OCI-LY3 (cell line): ENCODE measurements at regions not wholly inside any gene's neighbourhood (a gene's known extent, or its start where the extent isn't known, plus 50 kb on each side); places are given as distances from the start of the nearest gene placed in this dataset.

Source experiments
- H2AFZ ChIP-seq: fragments of 200-600, 300-600 bp; shearing (Covaris generic); 2 replicates; pipeline ENCODE4 v1.6.0; 2014; ENCODE audit warnings: antibody characterized with exemption, low read depth, low read length
- H3K27ac ChIP-seq: fragments of 200-600, 300-600 bp; sonication (generic); 2 replicates; pipeline ENCODE4 v1.5.1; 2014; ENCODE audit warnings: mild to moderate bottlenecking, low read length, moderate library complexity, mixed read lengths
- H3K27me3 ChIP-seq: fragments of 200-600, 300-600 bp; sonication (generic); 2 replicates; pipeline ENCODE4 v1.6.1; 2014; ENCODE audit warnings: low read depth, low read length, mixed read lengths
- H3K36me3 ChIP-seq: fragments of 200-600, 300-600 bp; sonication (generic); replicated peaks from 2 replicates; pipeline ENCODE3; 2014; ENCODE audit warnings: low read depth, low read length, mixed read lengths
- H3K4me1 ChIP-seq: fragments of 300-600, 200-600 bp; sonication (generic); 2 replicates; pipeline ENCODE4 v1.6.1; 2014; ENCODE audit warnings: low read length, mixed read lengths
- H3K4me2 ChIP-seq: fragments of 200-600, 300-600 bp; sonication (generic); 2 replicates; pipeline ENCODE4 v1.6.1; 2014; ENCODE audit warnings: low read length, mixed read lengths
- H3K4me3 ChIP-seq: fragments of 300-600, 200-600 bp; sonication (generic); 2 replicates; pipeline ENCODE4 v1.5.1; 2014; ENCODE audit warnings: antibody characterized with exemption, mild to moderate bottlenecking, low read length, moderate library complexity
- H3K79me2 ChIP-seq: fragments of 300-600, 200-600 bp; shearing (Covaris generic); 2 replicates; pipeline ENCODE4 v1.6.1; 2014; ENCODE audit warnings: mild to moderate bottlenecking, low read length, mixed read lengths
- H3K9ac ChIP-seq: fragments of 300-600, 200-600 bp; shearing (Covaris generic); 2 replicates; pipeline ENCODE4 v1.6.0; 2014; ENCODE audit warnings: mild to moderate bottlenecking, low read length, moderate library complexity
- H3K9me3 ChIP-seq: fragments of 200-600, 300-600 bp; shearing (Covaris generic); 2 replicates; pipeline ENCODE4 v1.6.1; 2014; ENCODE audit warnings: low read length, mixed read lengths; ENCODE audit not compliant: insufficient read depth
- H4K20me1 ChIP-seq: fragments of 200-600, 300-600 bp; sonication (generic); 2 replicates; pipeline ENCODE4 v1.6.1; 2016; ENCODE audit warnings: low read length, mixed read lengths; ENCODE audit not compliant: insufficient read depth
- EZH2phosphoT487 ChIP-seq: fragments of 200-600 bp; shearing (Covaris generic); IDR thresholded peaks from 2 replicates; pipeline ENCODE4 v1.6.1; 2018; ENCODE audit warnings: antibody characterized with exemption, mixed run types, low read depth
- TF ChIP-seq, protein P1 (sequence below): fragments of 200-600, 300-600 bp; sonication (generic); IDR thresholded peaks from 2 replicates; pipeline ENCODE4 v1.5.1; 2014; ENCODE audit warnings: antibody characterized with exemption, low read length, low read depth

- Histone ChIP-seq H3K4me3 (no peak overlapping the region), H3K4me2 (no peak overlapping the region), H3K27me3 (no peaks in the 10 kb centered on the region), H3K4me1 (no peaks in the 10 kb centered on the region), H3K27ac (no peak overlapping the region), H3K9me3 (no peaks in the 10 kb centered on the region), H3K9ac (no peak overlapping the region), H3K36me3 (no peaks in the 10 kb centered on the region), H4K20me1 (no peaks in the 10 kb centered on the region), H2AFZ (no peak overlapping the region), H3K79me2 (no peaks in the 10 kb centered on the region)
- TF ChIP-seq EZH2phosphoT487 = no peak
- TF ChIP-seq, protein P1, sequence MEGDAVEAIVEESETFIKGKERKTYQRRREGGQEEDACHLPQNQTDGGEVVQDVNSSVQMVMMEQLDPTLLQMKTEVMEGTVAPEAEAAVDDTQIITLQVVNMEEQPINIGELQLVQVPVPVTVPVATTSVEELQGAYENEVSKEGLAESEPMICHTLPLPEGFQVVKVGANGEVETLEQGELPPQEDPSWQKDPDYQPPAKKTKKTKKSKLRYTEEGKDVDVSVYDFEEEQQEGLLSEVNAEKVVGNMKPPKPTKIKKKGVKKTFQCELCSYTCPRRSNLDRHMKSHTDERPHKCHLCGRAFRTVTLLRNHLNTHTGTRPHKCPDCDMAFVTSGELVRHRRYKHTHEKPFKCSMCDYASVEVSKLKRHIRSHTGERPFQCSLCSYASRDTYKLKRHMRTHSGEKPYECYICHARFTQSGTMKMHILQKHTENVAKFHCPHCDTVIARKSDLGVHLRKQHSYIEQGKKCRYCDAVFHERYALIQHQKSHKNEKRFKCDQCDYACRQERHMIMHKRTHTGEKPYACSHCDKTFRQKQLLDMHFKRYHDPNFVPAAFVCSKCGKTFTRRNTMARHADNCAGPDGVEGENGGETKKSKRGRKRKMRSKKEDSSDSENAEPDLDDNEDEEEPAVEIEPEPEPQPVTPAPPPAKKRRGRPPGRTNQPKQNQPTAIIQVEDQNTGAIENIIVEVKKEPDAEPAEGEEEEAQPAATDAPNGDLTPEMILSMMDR = no peak
Observed at GRCh38 chr3:25362118-25362517, 65.9 kb upstream of the RARB start.

- Histone ChIP-seq H3K9me3 (no peaks in the 10 kb centered on the region), H3K79me2 (no peaks in the 10 kb centered on the region), H3K4me1 (no peaks in the 10 kb centered on the region), H3K4me2 (no peak overlapping the region), H2AFZ (no peak overlapping the region), H3K4me3 (no peak overlapping the region), H3K27me3 (no peaks in the 10 kb centered on the region), H4K20me1 (no peaks in the 10 kb centered on the region), H3K27ac (no peak overlapping the region), H3K9ac (no peak overlapping the region), H3K36me3 (no peaks in the 10 kb centered on the region)
- no peak for TF ChIP-seq EZH2phosphoT487
- TF ChIP-seq, protein P1 = no peak
Observed at GRCh38 chr3:25365636-25366035, 62.4 kb upstream of the RARB start.

DNA sequence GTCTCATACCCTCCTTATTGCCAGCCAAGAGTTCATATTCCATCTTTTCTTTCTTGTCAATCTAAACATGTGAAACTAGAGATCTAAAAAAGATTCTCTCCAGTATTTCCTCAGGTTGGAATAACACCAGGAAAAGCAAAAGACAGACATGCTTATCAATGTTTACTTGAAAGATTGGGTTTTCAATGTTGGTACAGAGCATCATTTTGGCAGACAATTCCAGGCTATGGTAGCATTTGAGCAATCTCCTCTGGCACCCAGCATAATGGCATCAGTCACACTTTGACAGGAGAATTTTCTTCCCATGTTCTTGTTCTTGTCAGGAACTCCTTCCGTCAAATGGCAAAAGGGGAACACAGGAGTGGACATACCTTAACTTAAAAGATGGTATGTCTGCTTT is 61.0 kb upstream of the RARB start:
- no peak overlapping the region for H3K4me3 ChIP-seq

DNA sequence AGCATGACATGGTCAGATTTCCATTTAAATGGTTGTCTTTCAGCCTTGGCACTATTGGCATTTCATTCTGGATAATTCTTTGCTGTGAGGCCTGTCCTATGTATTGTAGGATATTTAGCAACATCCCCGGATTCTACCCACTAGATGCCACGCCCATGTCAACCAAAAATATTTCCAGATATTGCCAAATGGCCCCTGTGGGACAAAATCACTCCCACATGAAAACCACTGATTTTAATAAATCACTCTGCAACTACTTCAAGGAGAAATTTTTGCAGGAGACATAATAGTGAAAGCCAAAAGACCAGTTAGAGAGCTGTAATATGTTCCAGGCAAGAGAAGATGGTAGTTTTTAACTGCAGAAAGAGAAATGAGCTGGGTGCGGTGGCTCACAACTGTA is 55.9 kb upstream of the RARB start:
- Histone ChIP-seq H3K79me2 (no peaks in the 10 kb centered on the region), H3K9ac (no peak overlapping the region), H3K9me3 (no peaks in the 10 kb centered on the region), H2AFZ (no peak overlapping the region), H3K36me3 (no peaks in the 10 kb centered on the region), H3K27ac (no peak overlapping the region), H3K4me3 (no peak overlapping the region), H3K4me1 (no peaks in the 10 kb centered on the region), H3K27me3 (no peaks in the 10 kb centered on the region), H4K20me1 (no peaks in the 10 kb centered on the region), H3K4me2 (no peak overlapping the region)
- TF ChIP-seq, protein P1 = no peak
- no peak for TF ChIP-seq EZH2phosphoT487

More for the DNA sequence above, 61.0 kb upstream of the RARB start:
- Histone ChIP-seq H3K27ac (no peak overlapping the region), H3K36me3 (no peaks in the 10 kb centered on the region), H2AFZ (no peak overlapping the region), H4K20me1 (no peaks in the 10 kb centered on the region), H3K27me3 (no peaks in the 10 kb centered on the region), H3K9ac (no peak overlapping the region), H3K79me2 (no peaks in the 10 kb centered on the region), H3K4me1 (no peaks in the 10 kb centered on the region), H3K9me3 (no peaks in the 10 kb centered on the region), H3K4me2 (no peak overlapping the region)
- TF ChIP-seq EZH2phosphoT487 = no peak
- TF ChIP-seq, protein P1 = no peak
